Left ventricle myocardium superior (tissue), 1 donor: ENCODE measurements at regions not wholly inside any gene's neighbourhood (a gene's known extent, or its start where the extent isn't known, plus 50 kb on each side); places are given as distances from the start of the nearest gene placed in this dataset.
"Not testable (repeated sequence)": the region's sequence is repeated elsewhere in the genome, so short reads cannot be mapped to it uniquely, and the experiment has no call there.

Source experiments
- ATAC-seq: fragments of 200-7000 bp; cut with Tn5 transposase; one replicate; pipeline ENCODE4 v1.9.1; 2020; ENCODE audit warnings: mild to moderate bottlenecking, moderate library complexity
- DNase-seq: peaks from one replicate; pipeline ENCODE4 v3.0.0-alpha.2; 2020
- intact Hi-C: fragments of 100-400 bp; cut with micrococcal nuclease; formaldehyde crosslinking; loops from one replicate; pipeline ENCODE4 v1.11.0; 2022
- donor health status: DM: no; HTN: yes; CAD: no; lungs with severe emphysema.

- ATAC-seq (no peak), DNase-seq (no peak)
- intact Hi-C loops: no loop called here
Observed at GRCh38 chr7:142440219-142440905, 182.5 kb upstream of the PRSS58 start.

GRCh38 chr7:142439739-142440138, 181.9 kb upstream of the PRSS58 start:
- DNase-seq: no peak
- ATAC-seq: no peak
- intact Hi-C loops: no loop called here

- DNase-seq (no peak), ATAC-seq (no peak)
- intact Hi-C loops: no loop called here
Observed at GRCh38 chr7:142438923-142439515, 181.2 kb upstream of the PRSS58 start.

GRCh38 chr7:142438235-142438922, 180.5 kb upstream of the PRSS58 start:
- intact Hi-C loops: no loop called here
- ATAC-seq: no peak
- no peak for DNase-seq

GRCh38 chr7:142437741-142438140, 179.9 kb upstream of the PRSS58 start:
- intact Hi-C loops: no loop called here
- ATAC-seq (no peak), DNase-seq (no peak)

- DNase-seq (no peak), ATAC-seq (no peak)
- intact Hi-C loops: no loop called here
Observed at GRCh38 chr7:142436601-142437000, 178.7 kb upstream of the PRSS58 start.

GRCh38 chr7:142435606-142436005, 177.7 kb upstream of the PRSS58 start:
- intact Hi-C loops, DNase-seq, ATAC-seq: not testable (repeated sequence)

- ATAC-seq (no peak), DNase-seq (no peak)
- intact Hi-C loops: no loop called here
Observed at GRCh38 chr7:142434666-142435167, 176.9 kb upstream of the PRSS58 start.

GRCh38 chr7:142434133-142434532, 176.3 kb upstream of the PRSS58 start:
- DNase-seq, ATAC-seq, intact Hi-C loops: not testable (repeated sequence)

- intact Hi-C loops: no loop called here
- DNase-seq (no peak), ATAC-seq (no peak)
Observed at GRCh38 chr7:142432377-142432776, 174.5 kb upstream of the PRSS58 start.

- intact Hi-C loops: no loop called here
- DNase-seq (no peak), ATAC-seq (no peak)
Observed at GRCh38 chr7:142431491-142431890, 173.6 kb upstream of the PRSS58 start.

GRCh38 chr7:142428094-142428493, 170.2 kb upstream of the PRSS58 start:
- ATAC-seq: no peak
- intact Hi-C loops: no loop called here
- DNase-seq: no peak

- no peak for ATAC-seq
- intact Hi-C loops: no loop called here
- no peak for DNase-seq
Observed at GRCh38 chr7:142425281-142425680, 167.4 kb upstream of the PRSS58 start.

GRCh38 chr7:142422621-142423020, 164.8 kb upstream of the PRSS58 start:
- intact Hi-C loops: no loop called here
- DNase-seq (no peak), ATAC-seq (no peak)

GRCh38 chr7:142420554-142421362, 162.9 kb upstream of the PRSS58 start:
- ATAC-seq (no peak), DNase-seq (no peak)
- intact Hi-C loops: no loop called here

GRCh38 chr7:142418326-142418725, 160.5 kb upstream of the PRSS58 start:
- DNase-seq (no peak), ATAC-seq (no peak)
- intact Hi-C loops: no loop called here

- no peak for ATAC-seq
- intact Hi-C loops: no loop called here
- DNase-seq: no peak
Observed at GRCh38 chr7:142414915-142415314, 157.1 kb upstream of the PRSS58 start.

- intact Hi-C loops: no loop called here
- ATAC-seq (no peak), DNase-seq (no peak)
Observed at GRCh38 chr7:142414135-142414534, 156.3 kb upstream of the PRSS58 start.

GRCh38 chr7:142413280-142414000, 155.6 kb upstream of the PRSS58 start:
- intact Hi-C loops: no loop called here
- DNase-seq (no peak), ATAC-seq (no peak)
